ENCODE measurements at regions not wholly inside any gene's neighbourhood (a gene's known extent, or its start where the extent isn't known, plus 50 kb on each side); places are given as distances from the start of the nearest gene placed in this dataset.
"Not testable (repeated sequence)": the region's sequence is repeated elsewhere in the genome, so short reads cannot be mapped to it uniquely, and the experiment has no call there.

DNA sequence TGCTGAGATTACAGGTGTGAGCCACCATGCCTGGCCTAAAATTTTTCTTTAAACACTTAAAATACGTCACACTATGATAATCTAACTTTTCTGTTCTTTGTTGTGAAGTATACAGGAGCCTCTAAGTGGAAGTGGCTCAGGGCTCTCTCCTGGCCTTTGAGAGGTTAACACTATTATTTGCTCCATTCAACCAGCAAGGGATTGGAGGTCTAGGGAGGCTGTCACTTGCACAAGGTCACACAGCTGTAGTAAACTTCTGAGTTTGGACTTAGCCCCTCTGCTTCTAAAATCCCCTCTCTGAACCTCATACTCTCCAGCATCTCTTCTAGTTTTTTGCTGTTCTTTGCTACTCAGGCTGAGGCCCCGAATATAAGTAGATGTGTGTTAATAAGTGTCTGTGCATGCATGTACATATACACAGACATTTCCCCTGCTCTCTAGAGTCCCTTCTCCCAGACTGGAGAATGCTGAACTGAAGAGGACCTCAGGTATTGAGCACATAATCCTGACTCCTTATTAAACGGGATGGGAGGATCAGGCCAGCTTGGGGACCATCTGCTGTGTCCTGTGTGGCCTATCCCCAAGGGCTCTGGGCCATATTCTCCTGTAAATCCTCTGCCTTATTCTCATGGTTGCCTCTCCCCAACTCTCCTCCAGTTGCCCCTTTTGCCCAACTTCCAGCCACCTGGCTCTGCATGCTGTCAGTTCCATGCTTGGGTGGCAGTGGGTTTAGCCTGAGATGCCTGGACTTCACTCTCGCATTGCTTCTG, 87.0 kb upstream of the SPRY4 start:
- DNase-seq (ENCODE audit: extremely low read depth in 1 of 2, low read depth in 1 of 2): no peak

DNA sequence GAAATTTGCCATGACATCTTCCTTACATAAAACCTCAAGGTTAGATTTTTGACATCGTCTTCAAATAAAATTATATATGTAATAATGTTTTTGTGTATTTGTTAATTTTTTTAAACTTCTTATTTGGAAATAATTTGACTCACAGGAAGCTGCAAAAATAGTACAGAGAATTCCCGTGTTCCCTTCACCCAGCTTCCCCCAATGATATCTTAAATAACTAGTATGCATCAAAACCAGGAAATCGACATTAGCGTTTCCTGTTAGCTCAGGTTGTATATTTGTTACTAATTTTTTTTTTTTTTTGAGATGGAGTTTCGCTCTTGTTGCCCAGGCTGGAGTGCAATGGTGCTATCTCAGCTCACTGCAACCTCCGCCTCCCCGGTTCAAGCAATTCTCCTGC, 86.3 kb upstream of the SPRY4 start:
- no peak for DNase-seq (ENCODE audit: extremely low read depth in 1 of 2, low read depth in 1 of 2)

DNA sequence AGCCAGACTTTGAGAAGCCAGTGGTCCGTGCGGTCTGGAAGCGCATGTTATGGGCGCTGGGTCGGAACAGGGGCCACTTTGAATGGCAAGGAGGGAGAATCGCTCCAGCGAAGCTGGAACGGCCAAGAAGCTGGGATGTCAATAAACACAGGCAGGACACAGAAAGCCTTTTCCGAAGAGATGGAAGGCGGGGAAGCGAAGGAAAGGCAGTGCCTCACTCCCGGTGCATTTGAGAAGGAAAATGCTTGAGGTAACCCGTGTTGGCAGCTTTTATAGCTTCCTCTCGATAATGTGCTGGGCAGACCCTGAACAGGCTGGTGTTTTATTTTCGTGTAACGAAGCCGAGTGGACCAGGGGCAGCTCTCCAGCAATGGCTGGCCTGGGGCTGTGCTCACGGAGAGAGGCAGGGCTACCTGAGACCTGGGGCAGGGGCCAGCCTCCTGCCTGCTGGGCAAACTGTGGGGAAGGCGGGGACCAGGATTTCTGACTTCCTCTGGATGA, 84.2 kb upstream of the SPRY4 start:
- DNase-seq (ENCODE audit: extremely low read depth in 1 of 2, low read depth in 1 of 2): no peak

DNA sequence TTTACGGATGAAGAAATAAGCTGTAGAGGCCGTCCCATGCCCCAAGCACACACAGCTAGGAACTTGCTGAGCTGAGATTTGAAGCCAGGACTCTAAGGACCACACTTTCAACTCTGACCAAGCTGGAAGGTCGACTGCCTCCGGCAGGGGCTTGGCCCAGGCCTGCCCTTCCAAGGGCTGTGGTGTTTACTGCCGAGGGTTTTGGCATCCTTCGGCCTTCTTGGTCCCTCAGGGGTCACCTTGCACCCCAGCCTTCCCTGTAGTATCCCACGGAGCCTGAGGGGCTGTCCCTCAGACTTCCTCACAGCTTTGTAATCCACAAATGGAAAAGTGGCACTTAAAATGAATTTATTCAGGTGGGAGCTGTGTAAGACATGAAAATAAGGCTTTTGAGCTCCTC, 83.7 kb upstream of the SPRY4 start:
- no peak for DNase-seq (ENCODE audit: extremely low read depth in 1 of 2, low read depth in 1 of 2)

DNA sequence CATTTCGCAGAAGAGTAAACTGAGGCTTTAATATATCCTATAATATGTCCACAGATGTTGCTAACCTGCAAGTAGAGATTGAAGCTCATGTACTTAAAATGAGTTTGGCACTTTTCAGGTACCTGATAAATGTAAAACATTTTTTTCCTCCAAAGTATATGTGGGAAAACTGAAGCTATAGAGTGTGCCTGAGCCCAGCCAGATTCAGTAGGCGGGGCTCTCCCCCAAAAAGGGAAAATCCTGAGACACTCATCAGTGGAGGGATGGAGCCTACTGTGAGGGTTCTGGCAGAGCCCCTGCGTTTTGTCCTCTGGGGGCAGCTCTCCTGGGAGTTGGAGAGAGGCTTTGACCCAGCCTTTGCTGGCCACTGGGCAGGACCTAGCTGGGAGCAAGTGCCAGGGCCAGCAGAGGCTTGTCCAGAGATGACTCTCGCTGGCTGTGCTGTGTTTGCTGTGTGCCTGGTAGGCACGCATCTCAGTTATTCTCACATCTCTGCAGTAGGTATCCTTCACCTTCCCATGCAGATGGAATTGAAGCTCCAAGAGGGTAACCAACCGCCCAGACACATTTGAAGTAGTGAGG, 81.1 kb upstream of the SPRY4 start:
- no peak for DNase-seq (ENCODE audit: extremely low read depth in 1 of 2, low read depth in 1 of 2)

DNA sequence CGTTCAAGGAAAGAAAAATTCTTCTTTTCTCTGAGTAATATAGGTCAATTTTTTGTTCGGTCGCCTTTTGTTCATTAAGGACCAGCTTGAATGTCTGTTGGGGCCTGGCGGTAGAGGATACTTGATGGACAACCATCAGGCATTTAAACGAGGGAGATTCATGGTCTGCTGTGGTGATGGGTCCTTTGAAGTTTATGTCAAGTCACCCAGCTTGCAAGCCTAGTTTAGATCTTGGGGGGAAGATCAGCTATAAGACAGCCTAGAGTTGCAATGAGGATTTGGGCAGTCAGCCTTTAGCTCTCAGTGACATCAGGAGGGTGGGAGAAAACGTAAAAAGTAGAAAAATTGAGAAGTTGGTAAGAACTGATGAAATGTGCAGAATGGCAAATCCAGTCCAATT, 80.2 kb upstream of the SPRY4 start:
- DNase-seq (ENCODE audit: extremely low read depth in 1 of 2, low read depth in 1 of 2): no peak

DNA sequence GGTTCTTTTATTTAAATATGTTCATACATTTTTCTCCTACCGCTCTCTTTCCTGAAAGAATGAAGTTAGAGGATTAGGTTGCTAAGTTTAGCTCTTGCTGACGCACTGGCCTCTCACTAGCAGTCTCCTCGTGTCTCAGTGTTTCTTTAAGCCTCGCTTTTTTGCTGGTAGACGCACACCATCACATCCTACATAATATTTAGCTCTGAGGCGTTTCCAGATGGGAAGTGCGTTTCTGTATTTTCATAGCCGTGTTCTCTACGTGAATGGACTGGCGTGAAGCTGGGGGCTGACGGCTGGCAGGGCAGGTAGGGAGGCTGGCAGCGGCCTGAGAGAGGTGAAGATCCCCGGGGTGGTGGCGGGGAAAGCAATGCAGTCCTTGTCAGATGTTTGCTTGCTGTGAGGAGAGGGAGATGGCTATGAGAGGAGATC, 79.2 kb upstream of the SPRY4 start:
- DNase-seq (ENCODE audit: extremely low read depth in 1 of 2, low read depth in 1 of 2): no peak

DNA sequence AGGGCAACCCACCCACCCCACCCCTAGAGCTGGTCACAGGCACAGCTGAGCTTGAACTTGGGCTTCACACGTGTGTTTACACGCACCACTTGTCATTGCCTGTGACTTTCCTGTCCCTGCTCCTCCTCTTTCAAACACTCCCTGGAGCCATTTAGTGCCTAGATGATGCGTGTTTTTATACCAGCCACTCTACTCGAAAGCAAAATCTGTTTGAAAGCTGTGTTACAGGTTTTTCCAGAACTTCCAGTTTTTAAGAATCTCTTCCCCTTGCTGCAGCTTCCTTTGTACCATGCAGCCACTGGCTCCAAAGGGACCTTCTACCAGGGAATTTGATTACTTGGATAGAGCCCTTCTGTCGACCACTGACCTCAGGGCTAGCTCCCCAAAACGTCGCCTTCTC, 78.8 kb upstream of the SPRY4 start:
- no peak for DNase-seq (ENCODE audit: extremely low read depth in 1 of 2, low read depth in 1 of 2)

DNA sequence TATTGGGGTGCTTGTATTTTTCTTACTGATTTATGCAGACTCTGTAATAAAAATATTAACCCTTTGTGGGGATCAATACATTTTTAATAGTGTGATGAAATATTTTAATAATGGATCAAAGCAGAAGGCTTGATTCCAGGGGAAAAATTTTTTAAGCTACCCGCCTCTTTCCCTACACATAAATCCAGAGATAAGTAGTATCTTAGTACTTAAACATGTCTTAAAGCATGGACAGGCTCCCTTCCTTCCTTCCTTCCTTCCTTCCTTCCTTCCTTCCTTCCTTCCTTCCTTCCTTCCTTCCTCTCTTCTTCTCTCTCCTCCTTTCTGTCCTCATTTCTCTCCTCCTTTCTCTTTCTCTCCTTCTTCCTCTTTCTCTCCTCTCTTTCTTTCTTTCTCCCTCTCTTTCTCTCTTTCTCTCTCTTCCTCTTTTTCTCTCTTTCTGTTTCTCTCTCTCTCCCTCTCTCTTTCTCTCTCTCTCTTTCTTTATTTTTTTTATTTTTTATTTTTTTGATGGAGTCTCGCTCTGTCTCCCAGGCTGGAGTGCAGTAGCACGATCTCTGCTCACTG, 78.0 kb upstream of the SPRY4 start:
- no peak for DNase-seq (ENCODE audit: extremely low read depth in 1 of 2, low read depth in 1 of 2)

DNA sequence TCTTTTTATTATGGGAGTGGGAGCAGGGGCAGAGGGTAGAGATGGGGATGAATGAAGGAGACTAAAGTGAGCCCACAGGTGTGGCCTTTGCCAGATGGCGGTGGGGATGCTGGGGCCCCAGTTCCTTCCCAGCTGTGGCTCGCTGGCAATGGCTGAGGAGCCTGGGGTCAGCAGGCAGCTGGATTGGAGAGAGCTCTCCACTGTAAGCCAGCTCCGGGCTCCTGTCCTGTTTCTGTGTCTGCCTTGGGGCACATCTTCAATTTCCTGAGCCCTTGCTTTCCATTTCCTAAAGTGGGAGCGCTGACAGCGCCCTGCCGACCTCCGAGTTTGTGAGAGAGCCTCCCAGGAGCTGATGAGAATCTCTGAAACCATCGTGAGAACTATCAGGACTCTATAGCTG, 75.6 kb upstream of the SPRY4 start:
- DNase-seq (ENCODE audit: extremely low read depth in 1 of 2, low read depth in 1 of 2): no peak

DNA sequence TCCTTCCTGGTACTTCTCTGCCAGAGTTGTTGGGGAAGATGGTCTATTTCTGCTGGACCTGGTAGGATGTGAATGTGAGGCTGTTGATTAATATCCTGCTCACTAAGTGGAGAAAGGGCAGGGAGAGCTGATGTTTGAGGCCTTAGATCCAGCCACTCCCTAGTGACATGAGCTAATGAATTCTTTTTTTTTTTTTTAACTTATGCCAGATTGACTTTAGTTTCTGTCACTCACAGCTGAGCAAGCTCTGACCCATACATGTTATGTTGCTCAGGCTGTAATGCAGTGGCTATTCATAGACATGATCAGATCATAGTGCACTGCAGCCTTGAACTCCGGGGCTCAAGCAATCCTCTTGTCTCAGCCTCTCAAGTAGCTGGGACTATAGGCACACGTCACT, 75.1 kb upstream of the SPRY4 start:
- DNase-seq (ENCODE audit: extremely low read depth in 1 of 2, low read depth in 1 of 2): no peak

DNA sequence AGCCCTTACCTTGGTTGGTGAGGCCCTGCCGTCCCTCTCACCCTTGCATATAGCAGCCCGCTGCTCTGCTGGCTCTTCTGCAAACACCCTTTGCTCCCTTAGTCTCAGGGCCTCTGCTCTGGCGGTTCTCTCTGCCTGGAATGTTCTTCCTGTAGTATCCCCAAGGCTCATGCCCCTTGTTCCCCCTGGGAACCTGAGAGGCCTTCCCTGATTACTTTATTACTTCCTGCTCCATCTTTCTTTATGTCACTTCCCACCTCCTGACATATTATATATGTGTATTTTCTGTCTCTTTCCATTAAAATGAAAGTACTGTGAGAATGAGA, 73.9 kb upstream of the SPRY4 start:
- no peak for DNase-seq (ENCODE audit: extremely low read depth in 1 of 2, low read depth in 1 of 2)

DNA sequence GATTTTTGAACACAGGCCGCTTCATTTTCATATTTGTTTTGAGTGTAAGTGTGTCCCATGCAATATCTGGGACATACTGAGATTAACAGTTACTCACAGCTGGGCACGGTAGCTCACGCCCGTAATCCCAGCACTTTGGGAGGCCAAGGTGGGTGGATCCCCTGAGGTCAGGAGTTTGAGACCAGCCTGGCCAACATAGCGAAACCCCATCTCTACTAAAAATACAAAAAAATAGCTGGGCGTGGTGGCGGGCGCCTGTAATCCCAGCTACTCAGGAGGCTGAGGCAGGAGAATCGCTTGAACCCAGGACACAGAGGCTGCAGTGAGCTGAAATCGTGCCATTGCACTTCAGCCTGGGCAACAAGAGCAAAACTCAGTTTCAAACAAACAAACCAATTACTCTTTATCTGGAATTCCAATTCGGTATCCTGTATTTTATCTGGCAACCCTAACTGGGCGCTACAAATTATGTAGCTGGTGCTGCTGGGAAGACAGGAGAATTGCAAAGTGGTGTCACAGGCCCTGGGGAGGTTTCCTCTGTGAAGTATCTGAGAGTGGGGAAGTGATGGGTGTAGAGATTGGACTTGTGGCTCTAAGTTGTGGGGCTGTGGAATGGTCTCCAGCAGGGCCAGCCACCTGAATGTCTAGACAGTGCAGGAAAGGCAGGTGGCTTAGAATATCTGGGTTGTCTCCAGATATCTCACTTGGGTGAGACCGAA, 73.3 kb upstream of the SPRY4 start:
- DNase-seq (ENCODE audit: extremely low read depth in 1 of 2, low read depth in 1 of 2): not testable (repeated sequence)

DNA sequence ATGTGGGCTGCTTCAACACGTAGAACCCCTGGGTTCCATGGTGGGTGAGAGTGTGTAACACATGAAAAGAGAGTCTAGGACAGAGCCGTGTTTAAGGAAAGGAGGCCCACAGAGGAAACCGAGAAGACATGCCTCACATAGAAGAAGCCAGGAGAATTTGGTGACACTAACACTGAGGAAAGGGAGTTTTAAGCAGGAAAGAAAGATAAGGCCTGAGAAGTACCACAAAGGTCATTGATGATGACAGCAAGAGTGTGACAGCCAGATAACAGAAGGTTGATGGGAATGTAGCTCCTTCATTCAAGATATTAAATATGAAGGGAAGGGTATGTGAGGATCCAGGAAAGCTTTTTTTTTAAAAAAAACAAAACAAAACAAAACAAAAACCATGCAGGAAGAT, 72.4 kb upstream of the SPRY4 start:
- no peak for DNase-seq (ENCODE audit: extremely low read depth in 1 of 2, low read depth in 1 of 2)

DNA sequence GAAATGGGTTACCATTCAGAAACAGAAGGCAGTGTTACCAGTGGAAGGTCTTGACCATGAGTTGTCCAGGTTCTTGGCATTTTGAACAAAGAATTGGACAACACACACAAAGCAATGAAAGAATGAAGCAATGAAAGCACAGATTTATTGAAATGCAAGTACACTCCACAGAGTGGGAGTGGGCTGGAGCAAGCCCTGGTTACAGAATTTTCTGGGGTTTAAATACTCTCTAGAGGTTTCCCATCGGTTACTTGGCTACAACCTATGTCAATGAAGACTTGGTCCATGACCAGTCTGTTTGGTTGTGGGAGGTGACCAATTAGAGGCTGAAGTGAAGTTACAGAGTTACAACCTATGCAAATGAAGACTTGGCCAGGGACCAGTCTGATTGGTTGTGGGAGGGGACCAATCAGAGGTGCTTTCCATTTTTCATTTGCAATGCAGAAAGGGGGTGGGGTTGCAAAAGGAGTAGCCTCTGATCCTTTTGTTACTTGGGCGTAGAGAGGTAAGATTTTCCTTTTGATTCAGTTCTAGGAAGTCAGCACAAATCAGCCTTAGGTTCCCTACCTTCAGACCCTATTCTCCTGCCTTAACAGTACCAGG, 71.7 kb upstream of the SPRY4 start:
- DNase-seq (ENCODE audit: extremely low read depth in 1 of 2, low read depth in 1 of 2): no peak

DNA sequence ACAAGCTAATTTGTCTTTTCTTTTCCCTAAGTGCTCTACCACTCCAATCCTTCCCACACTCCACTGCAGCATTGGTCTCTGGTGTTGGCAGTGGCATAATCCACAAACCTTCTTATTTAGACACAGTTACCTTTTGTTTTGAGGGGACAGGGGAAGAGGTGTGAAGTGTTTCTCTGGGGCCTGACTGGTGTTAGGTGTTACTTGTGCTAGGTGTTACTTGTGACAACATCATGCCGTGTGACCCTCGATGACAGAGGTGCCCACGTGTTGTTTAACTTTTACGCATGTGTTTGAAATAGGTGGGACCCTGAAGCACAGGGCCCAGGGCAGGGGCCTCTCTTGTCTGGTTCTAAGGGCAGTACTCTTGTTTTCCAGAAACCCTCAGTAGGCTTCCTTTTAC, 70.5 kb upstream of the SPRY4 start:
- no peak for DNase-seq (ENCODE audit: extremely low read depth in 1 of 2, low read depth in 1 of 2)

DNA sequence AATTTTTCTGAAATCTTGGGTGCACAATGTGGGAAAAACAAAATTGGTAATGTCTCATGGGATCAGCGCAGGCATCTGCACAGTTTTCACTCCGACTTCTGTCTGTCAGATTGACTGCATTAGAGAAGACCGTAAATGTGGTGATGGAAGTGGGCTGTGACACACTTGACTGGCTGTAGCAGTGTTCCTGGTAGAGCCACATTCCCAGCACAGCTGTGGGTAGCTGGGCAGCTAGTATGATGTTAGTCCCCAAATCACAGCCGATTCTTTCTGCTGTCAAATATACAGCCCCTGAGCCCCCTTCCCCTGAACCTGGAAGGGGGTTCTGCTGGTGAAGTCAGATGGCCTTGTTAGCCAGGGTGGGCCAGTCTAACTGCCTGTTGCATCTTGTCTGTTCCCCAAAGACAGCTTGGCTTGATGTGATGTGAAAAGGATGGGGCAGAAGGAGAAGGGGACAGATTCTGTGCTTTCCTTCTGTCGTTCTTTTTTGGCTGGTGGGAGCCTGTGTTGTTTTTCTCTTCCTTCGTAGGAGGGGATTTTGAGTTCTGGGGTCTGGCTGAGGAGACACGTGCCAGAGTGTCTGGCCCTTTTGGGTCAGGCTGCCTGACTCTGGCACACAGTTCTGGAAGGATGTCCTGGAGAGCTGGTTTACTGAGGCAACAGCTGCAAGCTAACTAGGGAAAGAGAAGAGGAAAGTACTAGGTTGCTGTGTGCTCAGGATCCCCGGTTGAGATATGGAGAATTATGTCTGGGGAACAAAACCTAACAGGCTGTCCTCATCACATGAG, 66.4 kb upstream of the SPRY4 start:
- no peak for DNase-seq (ENCODE audit: extremely low read depth in 1 of 2, low read depth in 1 of 2)

DNA sequence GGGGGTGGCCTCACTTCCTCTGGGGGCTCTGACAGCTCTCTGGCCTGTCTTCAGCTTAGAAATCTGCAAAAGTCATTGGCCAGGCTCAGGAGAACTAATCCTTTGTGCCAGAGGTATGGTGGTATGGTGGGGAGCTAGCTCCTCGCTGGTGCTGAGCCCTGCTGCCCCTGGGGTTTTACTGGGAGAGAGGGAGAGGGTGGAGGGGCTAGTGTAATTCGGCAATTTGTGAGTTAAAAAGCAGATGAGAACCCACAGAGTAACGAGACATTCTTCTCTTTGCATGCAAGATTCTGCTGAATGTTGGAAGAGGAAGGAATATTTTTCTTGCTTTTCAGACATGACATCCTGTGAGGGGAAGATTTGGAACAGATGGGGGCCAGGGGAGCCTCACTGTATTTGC, 65.5 kb upstream of the SPRY4 start:
- DNase-seq (ENCODE audit: extremely low read depth in 1 of 2, low read depth in 1 of 2): no peak

DNA sequence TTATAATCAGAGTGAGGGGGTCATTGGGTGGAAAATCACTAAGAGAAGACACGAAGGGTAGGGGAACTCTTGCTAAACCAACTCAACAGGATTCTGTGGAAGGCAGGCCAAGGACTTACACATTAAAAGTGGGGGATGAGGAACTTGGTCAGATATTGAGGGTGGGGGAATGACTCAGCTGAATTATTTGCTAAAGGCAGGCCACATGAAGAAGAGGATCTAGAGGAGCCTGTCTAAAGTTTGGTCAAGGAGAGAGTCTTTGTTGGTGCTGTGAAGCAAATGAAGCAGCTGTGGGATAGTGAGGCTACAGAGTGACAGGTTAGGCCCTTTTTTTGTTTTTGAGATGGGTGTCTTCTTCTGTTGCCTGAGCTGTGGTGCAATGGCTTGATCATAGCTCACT, 63.9 kb upstream of the SPRY4 start:
- DNase-seq (ENCODE audit: extremely low read depth in 1 of 2, low read depth in 1 of 2): no peak

DNA sequence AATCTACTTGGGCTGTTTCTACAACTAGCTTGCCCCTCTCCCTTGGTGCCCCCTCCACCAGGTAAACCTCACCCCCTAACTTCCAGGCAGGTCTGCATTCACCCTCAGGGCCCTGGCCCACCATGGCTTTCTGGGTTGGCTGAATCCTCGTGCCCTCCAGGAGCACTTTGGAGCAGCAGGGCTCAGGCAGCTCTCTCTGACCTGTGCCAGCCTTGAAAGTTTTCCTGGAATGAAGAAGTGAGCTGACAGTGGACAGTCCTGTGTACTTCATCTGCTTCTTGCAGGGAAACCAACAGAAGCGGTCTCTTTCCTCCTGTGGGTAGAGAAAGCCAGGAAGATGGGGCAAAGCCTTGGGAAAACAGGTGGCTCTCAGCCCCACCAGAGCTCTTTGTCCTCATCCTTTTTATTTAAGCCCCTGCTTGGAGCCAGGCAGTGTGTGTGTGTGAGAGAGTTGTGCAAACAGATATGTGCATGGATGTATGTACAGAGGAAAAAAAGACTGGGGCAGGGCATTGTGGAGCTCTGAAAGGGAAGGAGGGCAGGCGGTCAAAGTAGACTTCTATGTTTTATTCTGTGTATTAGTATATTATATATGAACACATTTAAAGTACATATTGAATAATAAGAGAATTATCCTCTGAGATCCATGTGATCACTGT, 62.3 kb upstream of the SPRY4 start:
- DNase-seq (ENCODE audit: extremely low read depth in 1 of 2, low read depth in 1 of 2): no peak

All from activated CD8-positive, alpha-beta memory T cell treated with anti-CD3 and anti-CD28 coated beads for 1 hour (primary cell).